DND-41 (cell line): ENCODE measurements at regions not wholly inside any gene's neighbourhood (a gene's known extent, or its start where the extent isn't known, plus 50 kb on each side); places are given as distances from the start of the nearest gene placed in this dataset.

Source experiments
- ATAC-seq: fragments of 200-7000 bp; cut with Tn5 transposase; 3 replicates; pipeline ENCODE4 v1.9.1; 2021; ENCODE audit warnings: low read depth; ENCODE audit not compliant: insufficient read depth
- DNase-seq: peaks from one replicate; pipeline ENCODE4 v3.0.0-alpha.2; 2020
- H2AFZ ChIP-seq: 2 replicates; pipeline ENCODE4 v1.6.0; 2012; ENCODE audit warnings: low read depth, low read length
- H3K27ac ChIP-seq: 2 replicates; pipeline ENCODE4 v1.5.1; 2012; ENCODE audit warnings: low read length, inconsistent platforms
- H3K27me3 ChIP-seq: fragments of 200-600 bp; sonication (generic); 2 replicates; pipeline ENCODE4 v1.6.0; 2012; ENCODE audit warnings: low read length, mild to moderate bottlenecking, inconsistent platforms; ENCODE audit not compliant: insufficient read depth, poor library complexity
- H3K36me3 ChIP-seq: 2 replicates; pipeline ENCODE4 v1.5.1; 2012; ENCODE audit warnings: low read length, inconsistent platforms; ENCODE audit not compliant: insufficient read depth
- H3K4me1 ChIP-seq: 2 replicates; pipeline ENCODE4 v1.5.1; 2012; ENCODE audit warnings: mild to moderate bottlenecking, low read length; ENCODE audit not compliant: insufficient read depth
- H3K4me2 ChIP-seq: 2 replicates; pipeline ENCODE4 v1.6.0; 2012; ENCODE audit warnings: mild to moderate bottlenecking, moderate library complexity, low read length, inconsistent platforms; ENCODE audit not compliant: insufficient read depth
- H3K4me3 ChIP-seq, 2 experiments: fragments of 200-600 bp in 1 of 2; shearing (Covaris generic) in 1 of 2; 2 replicates each; pipeline ENCODE4 v1.5.1; 2012 to 2016; ENCODE audit warnings: inconsistent platforms in 2 of 2, low read length in 2 of 2, mild to moderate bottlenecking in 2 of 2, low read depth in 1 of 2, moderate library complexity in 1 of 2
- H3K79me2 ChIP-seq: 2 replicates; pipeline ENCODE4 v1.6.0; 2012; ENCODE audit warnings: low read length, inconsistent platforms; ENCODE audit not compliant: insufficient read depth
- H3K9ac ChIP-seq: 2 replicates; pipeline ENCODE4 v1.6.0; 2012; ENCODE audit warnings: low read depth, mild to moderate bottlenecking, inconsistent platforms, low read length, moderate library complexity
- H3K9me3 ChIP-seq: 2 replicates; pipeline ENCODE4 v1.5.1; 2012; ENCODE audit warnings: low read length, moderate library complexity, mild to moderate bottlenecking, inconsistent platforms; ENCODE audit not compliant: insufficient read depth, severe bottlenecking
- H4K20me1 ChIP-seq: 2 replicates; pipeline ENCODE4 v1.6.0; 2012; ENCODE audit warnings: low read length; ENCODE audit not compliant: insufficient read depth
- EZH2 ChIP-seq: IDR thresholded peaks from 3 replicates; pipeline ENCODE4 v1.6.1; 2012; ENCODE audit warnings: borderline replicate concordance, low read depth, mild to moderate bottlenecking, moderate library complexity, low read length, inconsistent platforms; ENCODE audit not compliant: severe bottlenecking
- TF ChIP-seq, protein P1 (sequence below): IDR thresholded peaks from 2 replicates; pipeline ENCODE4 v1.5.1; 2012; ENCODE audit warnings: borderline replicate concordance, low read length, moderate library complexity, mild to moderate bottlenecking; ENCODE audit not compliant: poor library complexity, severe bottlenecking; ENCODE audit errors: extremely low read depth

DNA sequence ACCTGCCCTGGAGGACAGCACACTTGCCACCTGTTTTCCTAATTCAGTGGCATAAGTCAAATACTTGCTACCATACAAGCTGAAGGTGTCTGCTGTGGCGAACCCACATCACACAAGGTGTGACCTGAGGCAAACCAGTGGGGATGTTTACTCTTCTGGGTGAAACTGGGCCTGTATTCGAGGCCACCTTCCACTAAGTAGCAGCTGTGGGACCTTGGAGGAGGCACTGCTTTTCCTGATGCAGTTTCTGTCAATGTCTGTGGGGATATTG, 927.4 kb downstream of the BRD1 start:
- no peak for ATAC-seq

DNA sequence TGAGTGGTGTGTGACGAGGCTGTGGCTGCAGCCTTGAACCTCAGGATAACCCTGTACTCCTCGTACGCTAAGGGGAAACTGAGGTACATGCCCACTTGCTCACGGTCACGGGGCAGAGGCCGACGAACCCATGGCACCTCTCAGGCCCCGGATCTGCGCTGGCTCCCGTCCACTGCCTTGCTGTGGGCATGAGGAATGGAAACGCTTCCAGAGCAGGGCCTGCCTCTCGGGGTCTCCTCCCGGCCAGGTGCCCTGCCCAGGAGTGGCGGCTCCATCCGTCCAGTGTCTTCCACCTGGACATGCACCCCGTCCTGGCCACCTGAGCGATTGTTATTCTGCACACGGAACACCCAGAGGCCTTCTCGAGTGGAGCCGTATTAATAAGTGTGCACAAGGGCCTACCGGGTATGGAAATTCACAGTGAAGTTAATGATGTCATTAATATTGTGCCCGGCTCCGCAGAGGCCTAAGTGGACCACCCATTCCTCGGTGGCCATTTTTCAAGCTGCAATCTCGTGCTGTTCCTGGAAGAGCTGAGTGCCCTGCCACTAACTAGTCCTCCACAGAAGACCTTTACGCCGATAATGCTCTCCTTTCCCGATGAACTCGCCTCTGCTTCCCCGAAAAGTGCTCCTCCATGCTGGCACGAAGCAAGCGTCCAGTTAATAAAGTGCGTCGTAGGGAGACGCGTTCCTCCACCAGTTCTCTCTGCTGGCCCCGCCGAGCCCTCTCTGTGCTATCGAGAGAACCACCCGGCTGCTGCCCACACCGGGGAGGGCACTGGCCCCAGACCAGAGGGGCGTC, 927.9 kb downstream of the BRD1 start:
- H4K20me1 ChIP-seq, result peaks cover 8% of the 10 kb centered on the region; the same call in 1 of the 2 replicates
- DNase-seq, result no peak
- H3K9me3 ChIP-seq, result no peaks in the 10 kb centered on the region
- H3K4me2 ChIP-seq, result no peak overlapping the region
- H3K79me2 ChIP-seq, result no peaks in the 10 kb centered on the region
- H3K4me1 ChIP-seq, result no peaks in the 10 kb centered on the region
- no peak overlapping the region for H2AFZ ChIP-seq
- no peak overlapping the region for H3K27ac ChIP-seq
- H3K36me3 ChIP-seq, result no peaks in the 10 kb centered on the region
- no peak overlapping the region for H3K9ac ChIP-seq
- peaks cover 3% of the 10 kb centered on the region for H3K27me3 ChIP-seq
- no peak overlapping the region for H3K4me3 ChIP-seq
- no peak for TF ChIP-seq EZH2
- TF ChIP-seq, protein P1, sequence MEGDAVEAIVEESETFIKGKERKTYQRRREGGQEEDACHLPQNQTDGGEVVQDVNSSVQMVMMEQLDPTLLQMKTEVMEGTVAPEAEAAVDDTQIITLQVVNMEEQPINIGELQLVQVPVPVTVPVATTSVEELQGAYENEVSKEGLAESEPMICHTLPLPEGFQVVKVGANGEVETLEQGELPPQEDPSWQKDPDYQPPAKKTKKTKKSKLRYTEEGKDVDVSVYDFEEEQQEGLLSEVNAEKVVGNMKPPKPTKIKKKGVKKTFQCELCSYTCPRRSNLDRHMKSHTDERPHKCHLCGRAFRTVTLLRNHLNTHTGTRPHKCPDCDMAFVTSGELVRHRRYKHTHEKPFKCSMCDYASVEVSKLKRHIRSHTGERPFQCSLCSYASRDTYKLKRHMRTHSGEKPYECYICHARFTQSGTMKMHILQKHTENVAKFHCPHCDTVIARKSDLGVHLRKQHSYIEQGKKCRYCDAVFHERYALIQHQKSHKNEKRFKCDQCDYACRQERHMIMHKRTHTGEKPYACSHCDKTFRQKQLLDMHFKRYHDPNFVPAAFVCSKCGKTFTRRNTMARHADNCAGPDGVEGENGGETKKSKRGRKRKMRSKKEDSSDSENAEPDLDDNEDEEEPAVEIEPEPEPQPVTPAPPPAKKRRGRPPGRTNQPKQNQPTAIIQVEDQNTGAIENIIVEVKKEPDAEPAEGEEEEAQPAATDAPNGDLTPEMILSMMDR, result no peak
- ATAC-seq, result no peak

More for the DNA sequence above, 927.4 kb downstream of the BRD1 start:
- H2AFZ ChIP-seq, result no peak overlapping the region
- H3K9me3 ChIP-seq, result no peaks in the 10 kb centered on the region
- no peak for DNase-seq
- H3K36me3 ChIP-seq, result no peaks in the 10 kb centered on the region
- H3K79me2 ChIP-seq, result no peaks in the 10 kb centered on the region
- no peak overlapping the region for H3K4me2 ChIP-seq
- peaks cover 7% of the 10 kb centered on the region for H4K20me1 ChIP-seq
- TF ChIP-seq, protein P1, result no peak
- TF ChIP-seq EZH2, result no peak
- H3K27me3 ChIP-seq, result peaks cover 3% of the 10 kb centered on the region
- no peaks in the 10 kb centered on the region for H3K4me1 ChIP-seq
- H3K9ac ChIP-seq, result no peak overlapping the region
- no peak overlapping the region for H3K4me3 ChIP-seq
- no peak overlapping the region for H3K27ac ChIP-seq

DNA sequence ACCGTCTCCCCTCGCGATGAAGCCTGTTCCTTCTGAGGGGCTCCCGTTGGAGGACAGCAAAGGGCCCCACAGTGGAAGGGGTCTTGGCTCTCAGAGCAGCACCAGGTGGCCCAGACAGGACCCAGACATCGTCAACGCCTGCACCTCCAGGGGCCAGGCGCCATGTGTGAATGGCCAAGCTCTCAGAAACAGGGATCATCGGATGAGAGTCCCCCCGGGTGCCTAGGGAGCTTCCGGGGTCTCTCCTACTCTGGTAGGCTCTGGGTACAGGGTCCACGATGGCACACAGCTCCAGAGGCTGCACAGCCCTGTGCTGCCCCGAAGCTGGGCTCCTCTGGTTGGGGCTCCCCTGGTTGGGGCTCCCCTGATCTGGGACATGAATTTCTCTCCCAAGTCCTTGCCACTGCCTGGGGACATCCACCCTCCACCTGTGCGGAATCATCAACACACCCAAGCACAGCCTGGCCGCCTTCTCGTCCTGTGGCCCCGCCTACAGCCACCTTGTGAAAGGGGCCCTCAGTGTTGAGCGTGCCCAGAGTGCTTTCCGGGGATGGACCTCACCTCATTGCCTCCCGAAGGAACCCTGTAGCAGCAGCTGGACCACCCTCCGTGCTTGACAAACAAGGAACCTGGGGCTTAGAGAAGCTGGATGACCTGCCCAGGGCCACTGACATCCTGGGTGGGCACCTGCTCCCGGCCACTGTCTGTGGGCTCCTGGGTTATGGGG, 929.0 kb downstream of the BRD1 start:
- no peaks in the 10 kb centered on the region for H3K36me3 ChIP-seq
- H3K4me3 ChIP-seq, result no peak overlapping the region
- no peaks in the 10 kb centered on the region for H3K4me1 ChIP-seq
- H3K79me2 ChIP-seq, result no peaks in the 10 kb centered on the region
- H3K27ac ChIP-seq, result no peak overlapping the region
- no peaks in the 10 kb centered on the region for H3K9me3 ChIP-seq
- peaks cover 3% of the 10 kb centered on the region for H3K27me3 ChIP-seq
- H3K4me2 ChIP-seq, result no peak overlapping the region
- peaks cover 8% of the 10 kb centered on the region; the same call in 1 of the 2 replicates for H4K20me1 ChIP-seq
- ATAC-seq (no peak), DNase-seq (no peak)
- TF ChIP-seq, protein P1, result no peak
- no peak for TF ChIP-seq EZH2
- H2AFZ ChIP-seq, result no peak overlapping the region
- H3K9ac ChIP-seq, result no peak overlapping the region
